ENCODE measurements at regions not wholly inside any gene's neighbourhood (a gene's known extent, or its start where the extent isn't known, plus 50 kb on each side); places are given as distances from the start of the nearest gene placed in this dataset.

- TF ChIP-seq EZH2 (IDR thresholded peaks at IDR 0.05; ENCODE audit: insufficient read depth, low read length) (no peak), CTCF (IDR thresholded peaks at IDR 0.05; ENCODE audit: insufficient read depth, low read depth, low read length) (peak; percentile 85)
Measured at GRCh38 chr2:224650815-224651439, 65.2 kb downstream of the CCDC195 start.
